Neural cell (in vitro differentiated cells): ENCODE measurements at regions not wholly inside any gene's neighbourhood (a gene's known extent, or its start where the extent isn't known, plus 50 kb on each side); places are given as distances from the start of the nearest gene placed in this dataset.

Experiments
- H2AFZ ChIP-seq: fragments of 200-600, 300-800 bp; sonication (generic), shearing (Covaris generic); 2 replicates; pipeline ENCODE4 v1.6.0; 2014; ENCODE audit warnings: low read depth, mild to moderate bottlenecking, antibody characterized with exemption, low read length, moderate library complexity
- H3F3A ChIP-seq: fragments of 200-600 bp; shearing (Covaris generic); 2 replicates; pipeline ENCODE4 v1.6.1; 2016; ENCODE audit warnings: mild to moderate bottlenecking, moderate library complexity, mixed read lengths, antibody characterized with exemption, low read length; ENCODE audit not compliant: insufficient read depth, poor library complexity, severe bottlenecking
- H3K27ac ChIP-seq: fragments of 200-600, 300-800 bp; sonication (generic), shearing (Covaris generic); 2 replicates; pipeline ENCODE4 v1.5.1; 2014; ENCODE audit warnings: mild to moderate bottlenecking, low read length, moderate library complexity
- H3K27me3 ChIP-seq: fragments of 300-800, 200-600 bp; sonication (generic), shearing (Covaris generic); 2 replicates; pipeline ENCODE4 v1.6.0; 2014; ENCODE audit warnings: mild to moderate bottlenecking, low read depth, low read length, moderate library complexity; ENCODE audit not compliant: insufficient read depth
- H3K36me3 ChIP-seq: fragments of 300-800, 200-600 bp; sonication (generic), shearing (Covaris generic); 2 replicates; pipeline ENCODE4 v1.5.1; 2014; ENCODE audit warnings: mild to moderate bottlenecking, antibody characterized with exemption, low read length, moderate library complexity; ENCODE audit not compliant: insufficient read depth
- H3K4me2 ChIP-seq: fragments of 300-800, 200-600 bp; sonication (generic), shearing (Covaris generic); 2 replicates; pipeline ENCODE4 v1.6.0; 2014; ENCODE audit warnings: mild to moderate bottlenecking, low read length
- H3K4me3 ChIP-seq: fragments of 300-800, 200-600 bp; sonication (generic), shearing (Covaris generic); 2 replicates; pipeline ENCODE4 v1.5.1; 2014; ENCODE audit warnings: mild to moderate bottlenecking, low read length, moderate library complexity
- H3K79me2 ChIP-seq: fragments of 200-600 bp; shearing (Covaris generic); replicated peaks from 2 replicates; pipeline ENCODE4 v1.6.0; 2014; ENCODE audit warnings: mild to moderate bottlenecking, low read length, moderate library complexity; ENCODE audit not compliant: insufficient read depth
- H3K9ac ChIP-seq: fragments of 300-800, 200-600 bp; sonication (generic), shearing (Covaris generic); 2 replicates; pipeline ENCODE4 v1.6.1; 2016; ENCODE audit warnings: mild to moderate bottlenecking, low read length, mixed read lengths
- H3K9me2 ChIP-seq: fragments of 200-600 bp; shearing (Covaris generic); 2 replicates; pipeline ENCODE4 v1.6.1; 2016; ENCODE audit warnings: mild to moderate bottlenecking, low read length, mixed read lengths; ENCODE audit not compliant: insufficient read depth
- H3K9me3 ChIP-seq: fragments of 200-600, 300-800 bp; sonication (generic), shearing (Covaris generic); 2 replicates; pipeline ENCODE4 v1.6.1; 2016; ENCODE audit warnings: mild to moderate bottlenecking, mixed run types, low read length, moderate library complexity, mixed read lengths
- H4K20me1 ChIP-seq: fragments of 200-600 bp; shearing (Covaris generic); 2 replicates; pipeline ENCODE4 v1.6.1; 2016; ENCODE audit warnings: mild to moderate bottlenecking, mixed run types; ENCODE audit not compliant: insufficient read depth
- EP300 ChIP-seq: fragments of 450-650 bp; conservative IDR thresholded peaks from 2 replicates; pipeline ENCODE4 v1.6.1; 2014; ENCODE audit warnings: antibody characterized with exemption, mild to moderate bottlenecking, moderate library complexity; ENCODE audit not compliant: poor library complexity, severe bottlenecking
- EZH2 ChIP-seq: fragments of 200-600, 300-800 bp; shearing (Covaris generic), sonication (generic); IDR thresholded peaks from 2 replicates; pipeline ENCODE4 v1.6.1; 2014; ENCODE audit warnings: antibody characterized with exemption, low read length, borderline replicate concordance, mild to moderate bottlenecking; ENCODE audit not compliant: insufficient read depth, poor library complexity, severe bottlenecking
- MXI1 ChIP-seq: fragments of 450-650 bp; conservative IDR thresholded peaks from 2 replicates; pipeline ENCODE4 v1.6.1; 2014; ENCODE audit warnings: antibody characterized with exemption, mild to moderate bottlenecking; ENCODE audit not compliant: poor library complexity, severe bottlenecking
- POLR2AphosphoS5 ChIP-seq: IDR thresholded peaks from 2 replicates; pipeline ENCODE4 v1.6.1; 2012
- RAD21 ChIP-seq: fragments of 450-650 bp; conservative IDR thresholded peaks from 2 replicates; pipeline ENCODE4 v1.6.1; 2014; ENCODE audit warnings: antibody characterized with exemption, mild to moderate bottlenecking, moderate library complexity
- SMC3 ChIP-seq: fragments of 450-650 bp; conservative IDR thresholded peaks from 2 replicates; pipeline ENCODE4 v1.6.1; 2014; ENCODE audit warnings: antibody characterized with exemption, mild to moderate bottlenecking, moderate library complexity; ENCODE audit not compliant: poor library complexity
- TAF1 ChIP-seq: IDR thresholded peaks from 2 replicates; pipeline ENCODE4 v1.6.1; 2012; ENCODE audit warnings: low read depth
- TF ChIP-seq, protein P1 (sequence below): IDR thresholded peaks from 2 replicates; pipeline ENCODE4 v1.6.1; 2012; ENCODE audit warnings: borderline replicate concordance
- TF ChIP-seq, protein P2 (sequence below): fragments of 450-650 bp; IDR thresholded peaks from 2 replicates; pipeline ENCODE4 v1.5.1; 2014; ENCODE audit warnings: antibody characterized with exemption, mild to moderate bottlenecking, moderate library complexity; ENCODE audit not compliant: poor library complexity, severe bottlenecking

DNA sequence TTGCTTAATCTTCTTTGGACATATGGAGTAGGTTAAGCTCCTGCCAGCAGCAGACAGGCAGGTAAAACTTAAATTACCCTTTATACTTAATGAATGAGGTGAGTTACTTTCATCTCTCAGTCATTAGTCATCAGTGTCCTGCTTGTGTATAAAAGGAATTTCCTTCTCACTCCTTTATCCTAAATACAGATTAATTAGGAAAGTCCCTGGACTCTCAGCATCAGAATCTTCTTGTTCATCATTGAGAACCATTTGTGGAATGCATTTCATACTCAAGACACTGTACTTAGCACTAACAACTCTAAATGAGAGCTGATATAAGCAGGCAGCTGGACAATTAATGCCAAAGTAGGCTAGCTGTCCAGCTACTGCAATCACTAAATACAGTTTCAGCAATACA, 630.4 kb downstream of the METTL15 start (continued):
- TF ChIP-seq, protein P1, sequence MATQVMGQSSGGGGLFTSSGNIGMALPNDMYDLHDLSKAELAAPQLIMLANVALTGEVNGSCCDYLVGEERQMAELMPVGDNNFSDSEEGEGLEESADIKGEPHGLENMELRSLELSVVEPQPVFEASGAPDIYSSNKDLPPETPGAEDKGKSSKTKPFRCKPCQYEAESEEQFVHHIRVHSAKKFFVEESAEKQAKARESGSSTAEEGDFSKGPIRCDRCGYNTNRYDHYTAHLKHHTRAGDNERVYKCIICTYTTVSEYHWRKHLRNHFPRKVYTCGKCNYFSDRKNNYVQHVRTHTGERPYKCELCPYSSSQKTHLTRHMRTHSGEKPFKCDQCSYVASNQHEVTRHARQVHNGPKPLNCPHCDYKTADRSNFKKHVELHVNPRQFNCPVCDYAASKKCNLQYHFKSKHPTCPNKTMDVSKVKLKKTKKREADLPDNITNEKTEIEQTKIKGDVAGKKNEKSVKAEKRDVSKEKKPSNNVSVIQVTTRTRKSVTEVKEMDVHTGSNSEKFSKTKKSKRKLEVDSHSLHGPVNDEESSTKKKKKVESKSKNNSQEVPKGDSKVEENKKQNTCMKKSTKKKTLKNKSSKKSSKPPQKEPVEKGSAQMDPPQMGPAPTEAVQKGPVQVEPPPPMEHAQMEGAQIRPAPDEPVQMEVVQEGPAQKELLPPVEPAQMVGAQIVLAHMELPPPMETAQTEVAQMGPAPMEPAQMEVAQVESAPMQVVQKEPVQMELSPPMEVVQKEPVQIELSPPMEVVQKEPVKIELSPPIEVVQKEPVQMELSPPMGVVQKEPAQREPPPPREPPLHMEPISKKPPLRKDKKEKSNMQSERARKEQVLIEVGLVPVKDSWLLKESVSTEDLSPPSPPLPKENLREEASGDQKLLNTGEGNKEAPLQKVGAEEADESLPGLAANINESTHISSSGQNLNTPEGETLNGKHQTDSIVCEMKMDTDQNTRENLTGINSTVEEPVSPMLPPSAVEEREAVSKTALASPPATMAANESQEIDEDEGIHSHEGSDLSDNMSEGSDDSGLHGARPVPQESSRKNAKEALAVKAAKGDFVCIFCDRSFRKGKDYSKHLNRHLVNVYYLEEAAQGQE, result no peak
- TF ChIP-seq TAF1, result no peak

DNA sequence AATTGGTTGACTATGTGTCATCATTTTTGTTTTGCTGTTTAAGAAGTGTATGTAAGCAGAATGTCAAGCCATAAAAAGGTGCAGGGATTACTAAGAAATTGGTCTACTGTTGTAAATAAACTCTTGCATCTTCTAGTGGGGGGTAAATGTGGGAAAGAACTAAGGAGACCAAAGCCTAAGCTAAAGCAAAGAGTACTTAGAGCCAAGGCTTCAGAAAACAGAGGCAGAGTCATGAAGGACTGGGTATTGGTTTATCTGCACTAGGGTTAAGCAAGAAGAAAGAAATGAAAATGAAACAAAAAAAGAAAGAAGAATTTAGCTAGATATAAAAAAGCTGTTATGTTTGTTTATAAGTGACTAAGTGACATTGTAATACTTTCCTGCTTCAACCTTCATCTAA, 628.1 kb downstream of the METTL15 start:
- Histone ChIP-seq H3K27me3 (no peaks in the 10 kb centered on the region), H3K9me3 (no peaks in the 10 kb centered on the region), H3K4me3 (no peak overlapping the region), H4K20me1 (no peaks in the 10 kb centered on the region), H3K9ac (no peak overlapping the region), H3K36me3 (no peaks in the 10 kb centered on the region), H3K79me2 (no peaks in the 10 kb centered on the region), H2AFZ (no peak overlapping the region), H3K9me2 (no peaks in the 10 kb centered on the region), H3K27ac (no peak overlapping the region), H3K4me2 (no peak overlapping the region), H3F3A (no peaks in the 10 kb centered on the region)
- TF ChIP-seq POLR2AphosphoS5 (no peak), MXI1 (no peak), TAF1 (no peak), EP300 (no peak), EZH2 (no peak)
- TF ChIP-seq, protein P1, result no peak

DNA sequence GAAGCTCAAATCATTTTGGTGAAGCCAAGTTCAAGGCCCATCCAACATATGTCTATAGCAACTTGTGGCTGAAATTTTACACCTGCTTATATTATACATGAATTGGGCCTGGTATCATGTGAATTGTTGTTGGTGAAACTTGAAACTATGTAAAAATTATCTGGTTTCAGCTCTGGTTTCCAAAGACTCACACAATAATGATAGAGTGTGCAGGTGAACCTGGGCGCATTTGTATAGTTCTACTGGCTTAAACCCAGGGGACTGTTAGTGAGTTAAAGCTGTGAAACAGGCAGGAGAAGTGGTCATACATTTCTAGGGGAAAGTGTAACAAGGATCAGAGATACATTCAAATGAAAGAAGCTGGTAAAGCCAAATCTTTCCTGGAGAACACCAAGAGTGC, 627.3 kb downstream of the METTL15 start:
- Histone ChIP-seq H3K4me2 (no peak overlapping the region), H3K36me3 (no peaks in the 10 kb centered on the region), H3K9me2 (no peaks in the 10 kb centered on the region), H3K9ac (no peak overlapping the region), H3K9me3 (no peaks in the 10 kb centered on the region), H3K79me2 (no peaks in the 10 kb centered on the region), H4K20me1 (no peaks in the 10 kb centered on the region), H2AFZ (no peak overlapping the region), H3K4me3 (no peak overlapping the region), H3K27me3 (no peaks in the 10 kb centered on the region), H3F3A (no peaks in the 10 kb centered on the region), H3K27ac (no peak overlapping the region)
- TF ChIP-seq EP300, result no peak
- TF ChIP-seq MXI1, result no peak
- no peak for TF ChIP-seq EZH2
- TF ChIP-seq, protein P2, sequence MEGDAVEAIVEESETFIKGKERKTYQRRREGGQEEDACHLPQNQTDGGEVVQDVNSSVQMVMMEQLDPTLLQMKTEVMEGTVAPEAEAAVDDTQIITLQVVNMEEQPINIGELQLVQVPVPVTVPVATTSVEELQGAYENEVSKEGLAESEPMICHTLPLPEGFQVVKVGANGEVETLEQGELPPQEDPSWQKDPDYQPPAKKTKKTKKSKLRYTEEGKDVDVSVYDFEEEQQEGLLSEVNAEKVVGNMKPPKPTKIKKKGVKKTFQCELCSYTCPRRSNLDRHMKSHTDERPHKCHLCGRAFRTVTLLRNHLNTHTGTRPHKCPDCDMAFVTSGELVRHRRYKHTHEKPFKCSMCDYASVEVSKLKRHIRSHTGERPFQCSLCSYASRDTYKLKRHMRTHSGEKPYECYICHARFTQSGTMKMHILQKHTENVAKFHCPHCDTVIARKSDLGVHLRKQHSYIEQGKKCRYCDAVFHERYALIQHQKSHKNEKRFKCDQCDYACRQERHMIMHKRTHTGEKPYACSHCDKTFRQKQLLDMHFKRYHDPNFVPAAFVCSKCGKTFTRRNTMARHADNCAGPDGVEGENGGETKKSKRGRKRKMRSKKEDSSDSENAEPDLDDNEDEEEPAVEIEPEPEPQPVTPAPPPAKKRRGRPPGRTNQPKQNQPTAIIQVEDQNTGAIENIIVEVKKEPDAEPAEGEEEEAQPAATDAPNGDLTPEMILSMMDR, result no peak
- TF ChIP-seq POLR2AphosphoS5, result no peak
- no peak for TF ChIP-seq SMC3
- no peak for TF ChIP-seq RAD21
- TF ChIP-seq, protein P1, result no peak
- TF ChIP-seq TAF1, result no peak
